ENCODE measurements at regions not wholly inside any gene's neighbourhood (a gene's known extent, or its start where the extent isn't known, plus 50 kb on each side); places are given as distances from the start of the nearest gene placed in this dataset.

GRCh38 chr7:131692131-131692960 is 135.9 kb upstream of the PODXL start (continued):
- TF ChIP-seq ATF1 (CRISPR knock-in tag; IDR thresholded peaks at IDR 0.05) (no peak), ATF1 (tag; IDR thresholded peaks at IDR 0.05) (peak; percentile 62; the same call in 1 of the 2 replicates), RBM39 (optimal IDR thresholded peaks at IDR 0.05; ENCODE audit: low read depth, low read length) (no peak), L3MBTL2 (IDR thresholded peaks at IDR 0.05) (peak; percentile 54; the same call in 1 of the 2 replicates), ELF2 (CRISPR knock-in tag; IDR thresholded peaks at IDR 0.05) (0 out of 2 replicates have a peak, but pooled peaks have one; percentile 46), ARID3B (CRISPR knock-in tag; IDR thresholded peaks at IDR 0.05; ENCODE audit: borderline replicate concordance) (0 out of 2 replicates have a peak, but pooled peaks have one; percentile 61), POLR2B (IDR thresholded peaks at IDR 0.05; ENCODE audit: low read depth, partially characterized antibody) (no peak), MEF2A (IDR thresholded peaks at IDR 0.05; ENCODE audit: control insufficient read depth, low read depth, low read length) (no peak), ZNF3 (CRISPR knock-in tag; IDR thresholded peaks at IDR 0.05) (no peak), E2F3 (CRISPR knock-in tag; IDR thresholded peaks at IDR 0.05) (no peak), RBBP5 (IDR thresholded peaks at IDR 0.05; ENCODE audit: borderline replicate concordance, insufficient read depth, low read length, poor library complexity, severe bottlenecking) (no peak), HSF4 (CRISPR knock-in tag; IDR thresholded peaks at IDR 0.05; ENCODE audit: borderline replicate concordance) (no peak), CTBP1 (IDR thresholded peaks at IDR 0.05; ENCODE audit: borderline replicate concordance) (peak; percentile 63), CREB1 (IDR thresholded peaks at IDR 0.05) (no peak), CREB1 (CRISPR knock-in tag; IDR thresholded peaks at IDR 0.05) (peak; percentile 46; the same call in 1 of the 2 replicates), TFE3 (CRISPR knock-in tag; IDR thresholded peaks at IDR 0.05) (no peak), TOE1 (IDR thresholded peaks at IDR 0.05; ENCODE audit: borderline replicate concordance) (no peak), TOE1 (CRISPR knock-in tag; IDR thresholded peaks at IDR 0.05; ENCODE audit: borderline replicate concordance, low read depth) (no peak), PRPF4 (IDR thresholded peaks at IDR 0.05; ENCODE audit: insufficient read depth, low read depth, low read length, poor library complexity, severe bottlenecking) (no peak), ZNF778 (CRISPR knock-in tag; IDR thresholded peaks at IDR 0.05) (no peak), MYBL2 (IDR thresholded peaks at IDR 0.05; ENCODE audit: low read depth) (no peak), MYBL2 (CRISPR knock-in tag; IDR thresholded peaks at IDR 0.05; ENCODE audit: borderline replicate concordance) (no peak)
